GM12878 (cell line): ENCODE measurements at regions not wholly inside any gene's neighbourhood (a gene's known extent, or its start where the extent isn't known, plus 50 kb on each side); places are given as distances from the start of the nearest gene placed in this dataset.

Experiments used
- ATAC-seq: fragments of 200-7000 bp; cut with Tn5 transposase; 3 replicates; pipeline ENCODE4 v1.9.1; 2020; ENCODE audit warnings: mild to moderate bottlenecking, moderate library complexity
- BruUV-seq: library from RNA; stranded (reverse); fragments of 400-500 nt; replicated peaks from 2 replicates; lab custom pipeline; 2021; lab: Mats Ljungman, UMichigan
- CTCF ChIA-PET: fragments of 300-600 bp; sonication (Branson Sonifier 250); formaldehyde crosslinking; extraction: SDS; loops from one replicate; lab custom pipeline; 2021; ENCODE audit warnings: inconsistent platforms; lab: Yijun Ruan, JAX
- POLR2A ChIA-PET: fragments of 350-600 bp; formaldehyde crosslinking; extraction: SDS; loops from one replicate; lab custom pipeline; 2021; ENCODE audit warnings: inconsistent platforms; lab: Charles Lee
- RAD21 ChIA-PET: fragments of 300-600 bp; sonication (Branson Sonifier 250); formaldehyde crosslinking; loops from one replicate; lab custom pipeline; 2023; ENCODE audit warnings: antibody characterized with exemption; ENCODE audit not compliant: unreplicated experiment; lab: Charles Lee
- SMC1A ChIA-PET: fragments of 300-600 bp; sonication (Branson Sonifier 250); formaldehyde crosslinking; loops from one replicate; lab custom pipeline; 2023; ENCODE audit not compliant: unreplicated experiment, uncharacterized antibody; lab: Charles Lee
- DNase-seq: peaks from one replicate; pipeline ENCODE4 v3.0.0-alpha.2; 2011; ENCODE audit warnings: low read depth, low spot score
- FAIRE-seq: peaks from 3 replicates; lab custom pipeline; 2011; peaks lifted over from hg19 to GRCh38; lab: Jason Lieb, UNC
- H2AFZ ChIP-seq: 2 replicates; pipeline ENCODE4 v1.6.0; 2011; ENCODE audit warnings: low read depth, low read length, control low read depth; ENCODE audit not compliant: control insufficient read depth
- H3K27ac ChIP-seq: 2 replicates; pipeline ENCODE4 v1.5.1; 2011; ENCODE audit warnings: control low read depth; ENCODE audit not compliant: control insufficient read depth, insufficient read depth
- H3K27me3 ChIP-seq, 2 experiments: replicated peaks in 1 of 2; 2 replicates each; pipeline versions ENCODE4 v1.6.0 to v1.6.1; 2011; ENCODE audit warnings: low read length in 1 of 2; ENCODE audit not compliant: control insufficient read depth in 2 of 2, insufficient read depth in 2 of 2
- H3K36me3 ChIP-seq, 2 experiments: 2 replicates each; pipeline ENCODE4 v1.5.1; 2011; ENCODE audit warnings: low read length in 1 of 2; ENCODE audit not compliant: control insufficient read depth in 2 of 2, insufficient read depth in 2 of 2
- H3K4me1 ChIP-seq: 2 replicates; pipeline ENCODE4 v1.6.1; 2011; ENCODE audit warnings: mild to moderate bottlenecking, low read length, moderate library complexity, mixed read lengths; ENCODE audit not compliant: control insufficient read depth, insufficient read depth
- H3K4me2 ChIP-seq: 2 replicates; pipeline ENCODE4 v1.6.0; 2011; ENCODE audit warnings: control low read depth; ENCODE audit not compliant: control insufficient read depth, insufficient read depth
- H3K4me3 ChIP-seq: fragments of 200-600 bp; sonication (generic); 2 replicates; pipeline ENCODE4 v1.5.1; 2016
- H3K79me2 ChIP-seq: 2 replicates; pipeline ENCODE4 v1.6.0; 2011; ENCODE audit warnings: low read length; ENCODE audit not compliant: control insufficient read depth, insufficient read depth
- H3K9ac ChIP-seq: 2 replicates; pipeline ENCODE4 v1.8.0; 2011; ENCODE audit warnings: low read length, control low read depth, mixed read lengths; ENCODE audit not compliant: control insufficient read depth, insufficient read depth
- H3K9me3 ChIP-seq: replicated peaks from 3 replicates; pipeline ENCODE4 v1.5.1; 2011; ENCODE audit warnings: mild to moderate bottlenecking, low read length; ENCODE audit not compliant: control insufficient read depth, insufficient read depth
- H4K20me1 ChIP-seq: 2 replicates; pipeline ENCODE4 v1.6.0; 2011; ENCODE audit not compliant: control insufficient read depth, insufficient read depth
- CBX5 ChIP-seq: sonication (generic); IDR thresholded peaks from 2 replicates; pipeline ENCODE4 v1.6.1; 2016; ENCODE audit warnings: low read depth, moderate library complexity, mild to moderate bottlenecking, inconsistent platforms
- CHD2 ChIP-seq: IDR thresholded peaks from 2 replicates; pipeline ENCODE4 v1.6.1; 2011; ENCODE audit warnings: low read depth, low read length, improper control_type of control experiment, borderline replicate concordance
- IKZF1 ChIP-seq: fragments of 450-650 bp; conservative IDR thresholded peaks from 2 replicates; pipeline ENCODE4 v1.6.1; 2017; ENCODE audit warnings: antibody characterized with exemption, mild to moderate bottlenecking
- MYB ChIP-seq: fragments of 150-350 bp; IDR thresholded peaks from 2 replicates; pipeline ENCODE4 v1.6.1; 2014; ENCODE audit warnings: mild to moderate bottlenecking, low read depth, low read length, borderline replicate concordance
- NFYA ChIP-seq: IDR thresholded peaks from 2 replicates; pipeline ENCODE4 v1.6.1; 2011; ENCODE audit warnings: low read depth, mild to moderate bottlenecking, low read length, improper control_type of control experiment, borderline replicate concordance
- NR2C2 ChIP-seq: IDR thresholded peaks from 2 replicates; pipeline ENCODE4 v1.6.1; 2011; ENCODE audit warnings: borderline replicate concordance, low read depth; ENCODE audit not compliant: control insufficient read depth, insufficient read length
- PML ChIP-seq: IDR thresholded peaks from 2 replicates; pipeline ENCODE4 v1.6.1; 2012; ENCODE audit warnings: low read length, inconsistent platforms
- POLR2A ChIP-seq: IDR thresholded peaks from 2 replicates; pipeline ENCODE4 v1.6.1; 2011; ENCODE audit warnings: low read depth, mild to moderate bottlenecking, low read length
- POLR2AphosphoS2 ChIP-seq: IDR thresholded peaks from 2 replicates; pipeline ENCODE4 v1.6.1; 2011; ENCODE audit warnings: low read depth, mild to moderate bottlenecking, low read length, improper control_type of control experiment, moderate library complexity
- RBBP5 ChIP-seq: fragments of 200-600 bp; sonication (generic); conservative IDR thresholded peaks from 2 replicates; pipeline ENCODE4 v1.6.1; 2016
- RELA ChIP-seq: fragments of 450-650 bp; IDR thresholded peaks from 2 replicates; pipeline ENCODE4 v1.8.0; 2014; ENCODE audit warnings: borderline replicate concordance; ENCODE audit not compliant: partially characterized antibody
- ZNF384 ChIP-seq: IDR thresholded peaks from 2 replicates; pipeline ENCODE4 v1.6.1; 2012; ENCODE audit warnings: low read depth, mild to moderate bottlenecking, low read length, improper control_type of control experiment, borderline replicate concordance
- WGBS: methylation state at CpG from one replicate; pipeline ENCODE4 v1.1.6; 2016; ENCODE audit warnings: low lambda C conversion rate; ENCODE audit not compliant: insufficient replicate concordance, insufficient coverage; ENCODE audit errors: missing lambda C conversion rate; 5-methylcytosine and 5-hydroxymethylcytosine counted together
- in situ Hi-C: fragments of 300-500 bp; cut with MboI; formaldehyde crosslinking; loops from 9 replicates; pipeline ENCODE4 v1.14.3; 2018; ENCODE audit warnings: mixed read lengths
- intact Hi-C: fragments of 100-400 bp; cut with micrococcal nuclease; formaldehyde crosslinking; loops from one replicate; pipeline ENCODE4 v1.14.2; 2022; ENCODE audit not compliant: unreplicated experiment

- BruUV-seq: no TSS peak
- no peak overlapping the region for H3K4me2 ChIP-seq
- no peak overlapping the region for H3K9ac ChIP-seq
- no peak overlapping the region for H3K27ac ChIP-seq
- no peaks in the 10 kb centered on the region for H4K20me1 ChIP-seq
- DNase-seq: no peak
- POLR2A ChIA-PET: no interaction called here
- intact Hi-C loops: no loop called here
- no peaks in the 10 kb centered on the region for H3K27me3 ChIP-seq
- no peak for FAIRE-seq
- H3K79me2 ChIP-seq: no peaks in the 10 kb centered on the region
- H3K36me3 ChIP-seq: no peaks in the 10 kb centered on the region
- ATAC-seq: no peak
- no peak for TF ChIP-seq NR2C2
- TF ChIP-seq, all 136 proteins: peak for 0
- H3K9me3 ChIP-seq: no peaks in the 10 kb centered on the region
- 33% methylated on average over 2 of the region's 2 CpGs for WGBS
- CTCF ChIA-PET: no interaction called here
- in situ Hi-C loops: no loop called here
- RAD21 ChIA-PET: no interaction called here
- no peaks in the 10 kb centered on the region for H3K4me1 ChIP-seq
- SMC1A ChIA-PET: interaction anchor here (0.8 kb wide), 1 partner anchor 18 kb away, joined by 3 read pairs; no protein-coding TSS in a partner anchor
- H3K4me3 ChIP-seq: no peak overlapping the region
- H2AFZ ChIP-seq: no peak overlapping the region
These were observed 219.9 kb downstream of the CHIC2 start for GRCh38 chr4:53844551-53844950.

- H3K27ac ChIP-seq: no peak overlapping the region
- no peaks in the 10 kb centered on the region for H3K9me3 ChIP-seq
- H3K79me2 ChIP-seq: no peaks in the 10 kb centered on the region
- no TSS peak for BruUV-seq
- CTCF ChIA-PET: no interaction called here
- TF ChIP-seq RELA: no peak
- TF ChIP-seq MYB: no peak
- no peak for TF ChIP-seq CBX5
- no peak for TF ChIP-seq IKZF1
- no peak for TF ChIP-seq RBBP5
- no peak for TF ChIP-seq ZNF384
- no peak for TF ChIP-seq POLR2AphosphoS2
- TF ChIP-seq CHD2: no peak
- no peak for TF ChIP-seq NFYA
- TF ChIP-seq POLR2A: no peak
- no peak for TF ChIP-seq PML
- TF ChIP-seq, all 136 proteins: peak for 0
- in situ Hi-C loops: no loop called here
- no peak for DNase-seq
- no peaks in the 10 kb centered on the region for H4K20me1 ChIP-seq
- H2AFZ ChIP-seq: no peak overlapping the region
- 12% methylated on average over 3 of the region's 3 CpGs for WGBS
- no peaks in the 10 kb centered on the region for H3K27me3 ChIP-seq
- intact Hi-C loops: no loop called here
- H3K4me3 ChIP-seq: no peak overlapping the region
- no peaks in the 10 kb centered on the region for H3K36me3 ChIP-seq
- no peaks in the 10 kb centered on the region for H3K4me1 ChIP-seq
- ChIA-PET RAD21 (no interaction called here), SMC1A (interaction anchor here (0.8 kb wide), 1 partner anchor 18 kb away, joined by 3 read pairs; no protein-coding TSS in a partner anchor), POLR2A (no interaction called here)
- no peak for FAIRE-seq
- no peak for ATAC-seq
- H3K9ac ChIP-seq: no peak overlapping the region
- no peak overlapping the region for H3K4me2 ChIP-seq
These were observed 220.3 kb downstream of the CHIC2 start for GRCh38 chr4:53844133-53844532.
